HG03521 (cell line): ENCODE measurements at regions not wholly inside any gene's neighbourhood (a gene's known extent, or its start where the extent isn't known, plus 50 kb on each side); places are given as distances from the start of the nearest gene placed in this dataset.
"Not testable (repeated sequence)": the region's sequence is repeated elsewhere in the genome, so short reads cannot be mapped to it uniquely, and the experiment has no call there.

ENCODE experiments used
- ATAC-seq: cut with Tn5 transposase; IDR thresholded peaks from one replicate; pipeline ENCODE4 v1.9.1; 2021; ENCODE audit warnings: mild to moderate bottlenecking, moderate library complexity; ENCODE audit not compliant: unreplicated experiment

GRCh38 chr2:125584732-125585131 lies 1071.2 kb upstream of the GYPC start:
- ATAC-seq = no peak

- no peak for ATAC-seq
Observed at GRCh38 chr2:125588780-125589179, 1067.2 kb upstream of the GYPC start.

GRCh38 chr2:125591954-125592353 lies 1064.0 kb upstream of the GYPC start:
- no peak for ATAC-seq

- ATAC-seq = no peak
Observed at GRCh38 chr2:125593036-125593435, 1062.9 kb upstream of the GYPC start.

- no peak for ATAC-seq
Observed at GRCh38 chr2:125596612-125597011, 1059.3 kb upstream of the GYPC start.

GRCh38 chr2:125615438-125615837 lies 1040.5 kb upstream of the GYPC start:
- no peak for ATAC-seq

GRCh38 chr2:125630377-125630776 lies 1025.6 kb upstream of the GYPC start:
- ATAC-seq = no peak

- ATAC-seq = no peak
Observed at GRCh38 chr2:125634662-125635061, 1021.3 kb upstream of the GYPC start.

- ATAC-seq = no peak
Observed at GRCh38 chr2:125638345-125638744, 1017.6 kb upstream of the GYPC start.

- ATAC-seq = no peak
Observed at GRCh38 chr2:125642032-125642431, 1013.9 kb upstream of the GYPC start.

GRCh38 chr2:125643128-125643527 lies 1012.8 kb upstream of the GYPC start:
- no peak for ATAC-seq

GRCh38 chr2:125643585-125643984 lies 1012.4 kb upstream of the GYPC start:
- no peak for ATAC-seq

- ATAC-seq = no peak
Observed at GRCh38 chr2:125644257-125644656, 1011.7 kb upstream of the GYPC start.

GRCh38 chr2:125652280-125652679 lies 1003.7 kb upstream of the GYPC start:
- no peak for ATAC-seq

- ATAC-seq = no peak
Observed at GRCh38 chr2:125654226-125654625, 1001.7 kb upstream of the GYPC start.

GRCh38 chr2:125656190-125656589 lies 999.8 kb upstream of the GYPC start:
- ATAC-seq = no peak

- ATAC-seq = no peak
Observed at GRCh38 chr2:125658583-125658982, 997.4 kb upstream of the GYPC start.

- not testable (repeated sequence) for ATAC-seq
Observed at GRCh38 chr2:125660369-125660768, 995.6 kb upstream of the GYPC start.

GRCh38 chr2:125667630-125668029 lies 988.3 kb upstream of the GYPC start:
- no peak for ATAC-seq

GRCh38 chr2:125679903-125680302 lies 976.1 kb upstream of the GYPC start:
- no peak for ATAC-seq

- no peak for ATAC-seq
Observed at GRCh38 chr2:125680809-125681208, 975.1 kb upstream of the GYPC start.

- no peak for ATAC-seq
Observed at GRCh38 chr2:125681576-125681975, 974.4 kb upstream of the GYPC start.

- no peak for ATAC-seq
Observed at GRCh38 chr2:125681976-125682805, 973.8 kb upstream of the GYPC start.
